SK-N-SH treated with all-trans-retinoic acid at 6 μM for 48 hours (cell line): ENCODE measurements at regions not wholly inside any gene's neighbourhood (a gene's known extent, or its start where the extent isn't known, plus 50 kb on each side); places are given as distances from the start of the nearest gene placed in this dataset.

Source experiments
- ARNTL ChIP-seq: fragments of 450-650 bp; formaldehyde crosslinking; IDR thresholded peaks from 2 replicates; pipeline ENCODE4 v1.5.0; 2020; ENCODE audit warnings: low read depth, mild to moderate bottlenecking, moderate library complexity, borderline replicate concordance
- TCF4 ChIP-seq: fragments of 250-450 bp; sonication (Bioruptor Pico); IDR thresholded peaks from 2 replicates; pipeline ENCODE4 v1.8.0; 2021; ENCODE audit warnings: mild to moderate bottlenecking, moderate library complexity, borderline replicate concordance
- ZFP3 ChIP-seq: fragments of 250-450 bp; sonication (Bioruptor Pico); IDR thresholded peaks from 2 replicates; pipeline ENCODE4 v1.5.0; 2020; ENCODE audit warnings: mild to moderate bottlenecking, moderate library complexity

- TF ChIP-seq ARNTL (CRISPR knock-in tag), result no peak
- TF ChIP-seq TCF4 (CRISPR knock-in tag), result no peak
- TF ChIP-seq ZFP3 (CRISPR knock-in tag), result no peak
Measured at GRCh38 chr5:111902436-111902835, 145.4 kb upstream of the NREP start.
